Spleen (tissue), 11 donors: ENCODE measurements at regions not wholly inside any gene's neighbourhood (a gene's known extent, or its start where the extent isn't known, plus 50 kb on each side); places are given as distances from the start of the nearest gene placed in this dataset.

Experiments used
- DNase-seq: peaks from one replicate; pipeline ENCODE4 v3.0.0-alpha.2; 2020
- H3K27ac ChIP-seq, 8 donors: fragments of 200-600 bp; sonication (generic) in 7 of 8; 1 replicate in 4 of 8; 2 replicates in 4 of 8; pipeline versions ENCODE4 v1.5.0 to v1.8.0; 2016 to 2021; ENCODE audit warnings: inconsistent platforms in 4 of 8, mild to moderate bottlenecking in 4 of 8, moderate library complexity in 1 of 8
- H3K27me3 ChIP-seq, 7 donors: fragments of 200-600 bp; sonication (generic) in 6 of 7; replicated peaks in 1 of 7; 1 replicate in 4 of 7; 2 replicates in 3 of 7; pipeline versions ENCODE4 v1.5.0 to v1.8.0; 2016 to 2021; ENCODE audit warnings: inconsistent platforms in 3 of 7, mild to moderate bottlenecking in 1 of 7
- H3K36me3 ChIP-seq, 6 donors: fragments of 200-600 bp; sonication (generic) in 5 of 6; 1 replicate in 4 of 6; 2 replicates in 2 of 6; pipeline versions ENCODE4 v1.5.0 to v1.8.0; 2016 to 2021; ENCODE audit warnings: inconsistent platforms in 2 of 6
- H3K4me1 ChIP-seq, 6 donors: fragments of 200-600 bp; sonication (generic) in 5 of 6; 1 replicate in 3 of 6; 2 replicates in 3 of 6; pipeline versions ENCODE4 v1.5.0 to v1.8.0; 2016 to 2021; ENCODE audit warnings: inconsistent platforms in 3 of 6
- H3K4me3 ChIP-seq, 8 donors: fragments of 200-600 bp; sonication (generic) in 7 of 8; 1 replicate in 4 of 8; 2 replicates in 4 of 8; pipeline versions ENCODE4 v1.5.0 to v1.8.0; 2016 to 2021; ENCODE audit warnings: inconsistent platforms in 4 of 8, mild to moderate bottlenecking in 4 of 8, moderate library complexity in 2 of 8
- H3K9me3 ChIP-seq, 8 donors: fragments of 200-600 bp; sonication (generic) in 7 of 8; 1 replicate in 4 of 8; 2 replicates in 4 of 8; pipeline versions ENCODE4 v1.5.0 to v1.8.0; 2016 to 2021; ENCODE audit warnings: inconsistent platforms in 4 of 8
- CTCF ChIP-seq, 11 experiments: fragments of 200-600 bp in 7 of 11; fragments of 450-650 bp in 4 of 11; sonication (generic) in 4 of 11; IDR thresholded peaks in 8 of 11; conservative IDR thresholded peaks in 3 of 11; 1 replicate in 7 of 11; 2 replicates in 4 of 11; pipeline versions ENCODE4 v1.4.0 to v1.8.0; 2016 to 2021; ENCODE audit warnings: antibody characterized with exemption in 11 of 11, inconsistent platforms in 4 of 11, mild to moderate bottlenecking in 1 of 11
- POLR2A ChIP-seq, 3 donors: fragments of 450-650 bp; IDR thresholded peaks; one replicate each; pipeline ENCODE4 v1.5.1; 2017; ENCODE audit warnings: antibody characterized with exemption in 3 of 3, mild to moderate bottlenecking in 1 of 3
- POLR2AphosphoS5 ChIP-seq, 3 donors: sonication (generic); formaldehyde crosslinking; IDR thresholded peaks; one replicate each; pipeline ENCODE4 v1.5.1; 2017; ENCODE audit warnings: antibody characterized with exemption in 3 of 3
- WGBS, 5 donors: extraction: QIAGEN DNeasy Blood & Tissue Kit in 3 of 5; methylation state at CpG; one replicate each; pipeline versions ENCODE4 v1.1.5 to v1.1.7; 2013 to 2018; 5-methylcytosine and 5-hydroxymethylcytosine counted together
- intact Hi-C: fragments of 100-400 bp; cut with DNase I; formaldehyde crosslinking; loops from one replicate; pipeline ENCODE4 v1.15.0; 2023; ENCODE audit warnings: low total_unique reads
- donor health status: healthy with polysubstance abuse.
- donor health status: DM: no; HTN: no; CAD: no; lungs with moderate emphysema.
- donor health status: DM: no; HTN: no; CAD: no.
- donor health status: Bipolar disorder and iron deficiency.
- donor health status: healthy.
- donor health status: DM: no; HTN: no; CAD: no.
- donor health status: DM: yes; HTN: yes; CAD: no.

- Histone ChIP-seq H3K4me1 (no peaks in the 10 kb centered on the region), H3K9me3 (peaks cover 0 to 8% (median 0%) of the 10 kb centered on the region in 8 donors), H3K4me3 (no peak overlapping the region), H3K27ac (no peak overlapping the region), H3K27me3 (no peaks in the 10 kb centered on the region), H3K36me3 (no peaks in the 10 kb centered on the region)
- no peak for DNase-seq
- TF ChIP-seq CTCF (IDR thresholded peaks at IDR 0.05 in 8 of 11, conservative IDR thresholded peaks at IDR 0.05 in 3 of 11) (no peak), POLR2AphosphoS5 (IDR thresholded peaks at IDR 0.05) (no peak), POLR2A (IDR thresholded peaks at IDR 0.05) (no peak)
- intact Hi-C loops: no loop called here
- WGBS, 5 donors: 65 to 77% (median 71%) methylated on average over 5 of the region's 5 CpGs
Observed at GRCh38 chr3:76063811-76064210, 278.5 kb upstream of the ZNF717 start.

GRCh38 chr3:76065964-76066363, 280.6 kb upstream of the ZNF717 start:
- H3K9me3 ChIP-seq: peaks cover 0 to 28% (median 5%) of the 10 kb centered on the region in 8 donors
- H3K27ac ChIP-seq: no peak overlapping the region
- H3K4me1 ChIP-seq: no peaks in the 10 kb centered on the region
- no peak overlapping the region for H3K4me3 ChIP-seq
- intact Hi-C loops: no loop called here
- no peak for DNase-seq
- TF ChIP-seq POLR2A (IDR thresholded peaks at IDR 0.05): no peak
- no peak for TF ChIP-seq POLR2AphosphoS5 (IDR thresholded peaks at IDR 0.05)
- TF ChIP-seq CTCF (IDR thresholded peaks at IDR 0.05 in 8 of 11, conservative IDR thresholded peaks at IDR 0.05 in 3 of 11): no peak
- H3K27me3 ChIP-seq: no peaks in the 10 kb centered on the region
- H3K36me3 ChIP-seq: no peaks in the 10 kb centered on the region

- Histone ChIP-seq H3K9me3 (peaks cover 0 to 3% (median 0%) of the 10 kb centered on the region in 8 donors), H3K27ac (no peak overlapping the region), H3K27me3 (no peaks in the 10 kb centered on the region), H3K4me1 (no peaks in the 10 kb centered on the region), H3K36me3 (no peaks in the 10 kb centered on the region), H3K4me3 (no peak overlapping the region)
- intact Hi-C loops: no loop called here
- 74 to 97% (median 92%) methylated on average over 2 of the region's 2 CpGs for WGBS, 5 donors
- no peak for DNase-seq
- TF ChIP-seq POLR2A (IDR thresholded peaks at IDR 0.05) (no peak), POLR2AphosphoS5 (IDR thresholded peaks at IDR 0.05) (no peak), CTCF (IDR thresholded peaks at IDR 0.05 in 8 of 11, conservative IDR thresholded peaks at IDR 0.05 in 3 of 11) (no peak)
Observed at GRCh38 chr3:76078101-76078500, 292.8 kb upstream of the ZNF717 start.

- Histone ChIP-seq H3K4me3 (no peak overlapping the region), H3K4me1 (no peaks in the 10 kb centered on the region), H3K27ac (no peak overlapping the region), H3K27me3 (no peaks in the 10 kb centered on the region), H3K36me3 (no peaks in the 10 kb centered on the region), H3K9me3 (peaks cover 0 to 26% (median 10%) of the 10 kb centered on the region in 8 donors)
- 73 to 90% (median 78%) methylated on average over 3 of the region's 3 CpGs for WGBS, 5 donors
- TF ChIP-seq POLR2A (IDR thresholded peaks at IDR 0.05): no peak
- no peak for TF ChIP-seq CTCF (IDR thresholded peaks at IDR 0.05 in 8 of 11, conservative IDR thresholded peaks at IDR 0.05 in 3 of 11)
- no peak for TF ChIP-seq POLR2AphosphoS5 (IDR thresholded peaks at IDR 0.05)
- DNase-seq: no peak
- intact Hi-C loops: no loop called here
Observed at GRCh38 chr3:76083992-76084391, 298.6 kb upstream of the ZNF717 start.
